KMS-11 (cell line): ENCODE measurements at regions not wholly inside any gene's neighbourhood (a gene's known extent, or its start where the extent isn't known, plus 50 kb on each side); places are given as distances from the start of the nearest gene placed in this dataset.

Source experiments
- H2AFZ ChIP-seq: fragments of 200-600 bp; sonication (generic); 2 replicates; pipeline ENCODE4 v1.6.1; 2016; ENCODE audit warnings: antibody characterized with exemption, mixed run types, low read depth
- H3K27ac ChIP-seq: fragments of 200-600 bp; sonication (generic); 2 replicates; pipeline ENCODE4 v1.6.1; 2016; ENCODE audit warnings: mild to moderate bottlenecking, mixed run types
- H3K27me3 ChIP-seq: fragments of 200-600 bp; sonication (generic); 2 replicates; pipeline ENCODE4 v1.6.1; 2017; ENCODE audit warnings: mild to moderate bottlenecking, low read depth, mixed run types, moderate library complexity; ENCODE audit not compliant: insufficient read depth
- H3K36me3 ChIP-seq: fragments of 200-600 bp; sonication (generic); 2 replicates; pipeline ENCODE4 v1.6.1; 2017; ENCODE audit warnings: mild to moderate bottlenecking, mixed run types; ENCODE audit not compliant: insufficient read depth
- H3K4me1 ChIP-seq: fragments of 200-600 bp; sonication (generic); 2 replicates; pipeline ENCODE4 v1.6.1; 2016; ENCODE audit warnings: mild to moderate bottlenecking, low read depth, mixed run types; ENCODE audit not compliant: poor library complexity, severe bottlenecking
- H3K4me2 ChIP-seq: fragments of 200-600 bp; sonication (generic); 2 replicates; pipeline ENCODE4 v1.7.0; 2016; ENCODE audit warnings: mild to moderate bottlenecking, mixed run types
- H3K4me3 ChIP-seq: fragments of 200-600 bp; sonication (generic); IDR thresholded peaks from 2 replicates; pipeline ENCODE4 v1.6.1; 2017; ENCODE audit warnings: low read depth, low read length, mixed read lengths; ENCODE audit not compliant: insufficient read depth
- H3K79me2 ChIP-seq: fragments of 200-600 bp; sonication (generic); 2 replicates; pipeline ENCODE4 v1.6.1; 2016; ENCODE audit warnings: low read depth, mixed run types; ENCODE audit not compliant: insufficient read depth
- H3K9ac ChIP-seq: fragments of 200-600 bp; sonication (generic); 2 replicates; pipeline ENCODE4 v1.6.1; 2016; ENCODE audit warnings: mild to moderate bottlenecking, mixed run types
- H4K20me1 ChIP-seq: fragments of 200-600 bp; sonication (generic); 2 replicates; pipeline ENCODE4 v1.6.1; 2016; ENCODE audit warnings: mild to moderate bottlenecking, mixed run types; ENCODE audit not compliant: insufficient read depth
- CTCF ChIP-seq: fragments of 200-600 bp; sonication (generic); conservative IDR thresholded peaks from 2 replicates; pipeline ENCODE4 v1.6.1; 2017; ENCODE audit warnings: low read depth, mild to moderate bottlenecking, antibody characterized with exemption, low read length, moderate library complexity, mixed read lengths

DNA sequence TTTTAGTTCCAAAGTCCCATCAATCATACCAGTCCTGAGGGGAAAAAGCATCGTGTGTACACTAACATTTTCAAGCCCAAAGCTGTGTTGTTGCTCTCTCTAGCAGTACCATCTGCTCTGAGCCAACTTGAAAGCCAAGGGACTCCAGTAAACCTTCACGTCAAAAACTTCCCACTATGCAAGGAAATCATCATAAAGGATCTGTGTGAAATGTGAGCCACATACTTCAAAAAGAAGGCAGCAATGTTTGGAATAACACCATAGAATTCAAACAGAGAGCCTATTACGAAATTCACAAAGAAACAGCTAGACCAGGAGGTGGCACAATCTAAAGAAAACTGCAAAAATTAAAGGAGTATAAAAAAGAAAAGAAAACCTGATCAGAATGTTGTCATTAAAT, 399.8 kb upstream of the EPHA7 start:
- no peak overlapping the region for H3K9ac ChIP-seq
- H2AFZ ChIP-seq, result no peak overlapping the region
- no peak for TF ChIP-seq CTCF
- no peak overlapping the region for H3K4me2 ChIP-seq
- no peak overlapping the region for H3K27ac ChIP-seq
- no peaks in the 10 kb centered on the region for H3K36me3 ChIP-seq
- no peaks in the 10 kb centered on the region for H4K20me1 ChIP-seq
- no peaks in the 10 kb centered on the region for H3K4me1 ChIP-seq
- no peaks in the 10 kb centered on the region for H3K79me2 ChIP-seq
- H3K4me3 ChIP-seq, result no peak overlapping the region
- no peaks in the 10 kb centered on the region for H3K27me3 ChIP-seq

DNA sequence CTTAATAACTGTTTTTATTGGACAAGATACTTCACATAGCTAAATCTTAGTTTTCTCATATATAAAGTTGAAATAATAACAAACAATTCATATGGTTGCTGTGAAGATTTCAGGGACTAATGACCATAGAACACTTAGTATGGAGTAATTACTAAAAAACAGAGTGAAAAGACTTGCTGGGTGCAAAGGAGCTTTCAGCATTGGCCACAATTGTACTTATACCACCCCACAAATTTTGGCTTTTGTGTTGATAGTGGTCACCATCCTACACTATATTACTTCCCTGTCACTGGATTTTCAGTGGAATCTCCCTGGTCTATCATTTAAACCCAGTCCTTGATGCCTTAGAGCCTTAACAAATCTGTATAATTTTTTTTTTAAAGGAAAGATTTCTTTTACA, 398.6 kb upstream of the EPHA7 start:
- Histone ChIP-seq H3K4me1 (no peaks in the 10 kb centered on the region), H3K4me2 (no peak overlapping the region), H3K4me3 (no peak overlapping the region), H3K27ac (no peak overlapping the region), H3K79me2 (no peaks in the 10 kb centered on the region), H4K20me1 (no peaks in the 10 kb centered on the region), H3K36me3 (no peaks in the 10 kb centered on the region), H2AFZ (no peak overlapping the region), H3K9ac (no peak overlapping the region), H3K27me3 (no peaks in the 10 kb centered on the region)
- no peak for TF ChIP-seq CTCF

GRCh38 chr6:93806409-93807270, 387.3 kb upstream of the EPHA7 start:
- no peak overlapping the region for H2AFZ ChIP-seq

DNA sequence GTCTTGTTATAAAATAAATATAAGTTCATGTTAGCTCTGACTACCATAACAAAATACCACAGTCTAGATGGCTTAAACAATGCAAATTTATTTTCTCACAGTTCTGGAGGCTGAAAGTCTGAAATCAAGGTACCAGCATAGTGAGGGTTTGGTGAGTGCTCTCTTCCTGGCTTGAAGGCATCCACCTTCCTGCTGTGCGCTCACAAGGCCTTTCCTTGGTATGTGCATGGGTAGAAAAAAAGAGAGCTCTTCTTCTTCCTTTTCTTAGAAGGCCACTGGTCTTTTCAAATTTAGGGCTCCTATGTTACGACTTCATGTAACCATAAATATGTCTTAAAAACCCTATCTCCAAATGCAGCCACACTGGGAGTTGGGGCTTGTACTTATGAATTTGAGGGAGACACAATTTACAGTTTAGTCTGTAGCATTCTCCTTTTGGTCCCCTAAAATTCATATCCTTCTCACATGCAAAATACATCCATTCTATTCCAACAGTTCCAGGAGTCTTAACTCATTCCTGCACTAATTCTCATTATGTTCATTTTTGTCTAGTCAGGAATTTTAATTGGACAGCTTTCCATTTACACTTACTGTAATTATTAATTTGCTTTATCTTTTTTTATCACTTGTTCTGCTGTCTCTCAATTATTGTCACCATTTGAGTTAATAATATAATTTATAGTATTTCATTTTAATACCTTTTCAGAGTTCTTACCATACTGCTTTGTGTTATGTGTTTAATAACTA, 381.9 kb upstream of the EPHA7 start:
- Histone ChIP-seq H3K36me3 (no peaks in the 10 kb centered on the region), H4K20me1 (no peaks in the 10 kb centered on the region), H2AFZ (no peak overlapping the region), H3K27me3 (no peaks in the 10 kb centered on the region), H3K9ac (no peak overlapping the region), H3K27ac (no peak overlapping the region), H3K4me2 (no peak overlapping the region), H3K79me2 (no peaks in the 10 kb centered on the region), H3K4me3 (no peak overlapping the region), H3K4me1 (no peaks in the 10 kb centered on the region)
- TF ChIP-seq CTCF, result no peak

More at GRCh38 chr6:93806409-93807270, 387.3 kb upstream of the EPHA7 start:
- H3K9ac ChIP-seq, result no peak overlapping the region
- H4K20me1 ChIP-seq, result no peaks in the 10 kb centered on the region
- H3K79me2 ChIP-seq, result no peaks in the 10 kb centered on the region
- H3K4me2 ChIP-seq, result no peak overlapping the region
- H3K36me3 ChIP-seq, result no peaks in the 10 kb centered on the region
- H3K4me1 ChIP-seq, result no peaks in the 10 kb centered on the region
- no peaks in the 10 kb centered on the region for H3K27me3 ChIP-seq
- no peak for TF ChIP-seq CTCF
- H3K27ac ChIP-seq, result no peak overlapping the region
- no peak overlapping the region for H3K4me3 ChIP-seq
